K562 (cell line): ENCODE measurements at regions not wholly inside any gene's neighbourhood (a gene's known extent, or its start where the extent isn't known, plus 50 kb on each side); places are given as distances from the start of the nearest gene placed in this dataset.

Experiments
- ATAC-seq: fragments of 200-7000 bp; cut with Tn5 transposase; 3 replicates; pipeline ENCODE4 v1.9.1; 2020; ENCODE audit warnings: moderate library complexity
- BruUV-seq: library from RNA; stranded (reverse); fragments of 400-500 nt; replicated peaks from 2 replicates; lab custom pipeline; 2021; lab: Mats Ljungman, UMichigan
- CTCF ChIA-PET: fragments of 300-600 bp; formaldehyde crosslinking; extraction: SDS; loops from one replicate; lab custom pipeline; 2021; ENCODE audit warnings: low intra/inter-chr PET ratio; lab: Yijun Ruan, JAX
- POLR2A ChIA-PET: fragments of 300-600, 350-650 bp; sonication (Branson Sonifier 250); formaldehyde crosslinking; extraction: SDS; loops from one replicate; lab custom pipeline; 2021; ENCODE audit warnings: antibody characterized with exemption, inconsistent platforms; lab: Yijun Ruan, JAX
- DNase-seq, 4 experiments: peaks; one replicate each; pipeline versions ENCODE4 v3.0.0 to v3.0.0-alpha.2; 2011 to 2018; ENCODE audit warnings: low spot score in 3 of 4, mixed read lengths in 3 of 4; ENCODE audit errors: extremely low read depth in 1 of 4
- FAIRE-seq: peaks from 2 replicates; lab custom pipeline; 2011; peaks lifted over from hg19 to GRCh38; lab: Jason Lieb, UNC
- H2AFZ ChIP-seq: 2 replicates; pipeline ENCODE4 v1.6.0; 2011; ENCODE audit warnings: low read depth, low read length, control low read depth, inconsistent platforms
- H3K27ac ChIP-seq: fragments of 200-600 bp; 3 replicates; pipeline ENCODE4 v1.8.0; 2011; ENCODE audit warnings: low read depth, mild to moderate bottlenecking, control low read depth, inconsistent platforms, low read length, moderate library complexity, mixed read lengths; ENCODE audit errors: extremely low read depth
- H3K27me3 ChIP-seq, 2 experiments: fragments of 300-600 bp in 1 of 2; 2 replicates in 1 of 2; 3 replicates in 1 of 2; pipeline versions ENCODE4 v1.6.0 to v1.8.0; 2011; ENCODE audit warnings: inconsistent platforms in 2 of 2, low read length in 2 of 2, mild to moderate bottlenecking in 1 of 2, mixed read lengths in 1 of 2, moderate library complexity in 1 of 2; ENCODE audit not compliant: control insufficient read depth in 2 of 2, insufficient read depth in 2 of 2
- H3K36me3 ChIP-seq: fragments of 300-600 bp; 3 replicates; pipeline ENCODE4 v1.8.0; 2011; ENCODE audit warnings: mild to moderate bottlenecking, low read length, inconsistent platforms; ENCODE audit not compliant: control insufficient read depth, insufficient read depth
- H3K4me1 ChIP-seq, 2 experiments: fragments of 200-600 bp in 1 of 2; replicated peaks in 1 of 2; 2 replicates in 1 of 2; 3 replicates in 1 of 2; pipeline versions ENCODE4 v1.5.1 to v1.8.0; 2011; ENCODE audit warnings: inconsistent platforms in 2 of 2, low read length in 2 of 2, mild to moderate bottlenecking in 1 of 2, mixed read lengths in 1 of 2, moderate library complexity in 1 of 2; ENCODE audit not compliant: control insufficient read depth in 2 of 2, insufficient read depth in 2 of 2
- H3K4me2 ChIP-seq: 2 replicates; pipeline ENCODE4 v1.6.1; 2011; ENCODE audit warnings: low read length, control low read depth, inconsistent platforms, mixed read lengths; ENCODE audit not compliant: insufficient read depth
- H3K4me3 ChIP-seq: fragments of 200-600 bp; sonication (generic), shearing (Covaris generic); 2 replicates; pipeline ENCODE4 v1.5.1; 2016; ENCODE audit warnings: control low read depth, inconsistent platforms
- H3K79me2 ChIP-seq: fragments of 200-600 bp; 3 replicates; pipeline ENCODE4 v1.8.0; 2011; ENCODE audit warnings: low read length, inconsistent platforms; ENCODE audit not compliant: control insufficient read depth, insufficient read depth
- H3K9ac ChIP-seq, 2 experiments: 2 replicates each; pipeline versions ENCODE4 v1.6.0 to v1.6.1; 2011; ENCODE audit warnings: low read depth in 2 of 2, low read length in 2 of 2, control low read depth in 1 of 2, inconsistent platforms in 1 of 2, mild to moderate bottlenecking in 1 of 2, mixed read lengths in 1 of 2; ENCODE audit not compliant: insufficient read depth in 1 of 2
- H3K9me1 ChIP-seq: one replicate; pipeline ENCODE4 v1.6.0; 2011; ENCODE audit warnings: inconsistent platforms, mild to moderate bottlenecking, low read length, moderate library complexity; ENCODE audit not compliant: control insufficient read depth, insufficient read depth
- H3K9me3 ChIP-seq: replicated peaks from 2 replicates; pipeline ENCODE4 v1.5.1; 2011; ENCODE audit warnings: low read depth, low read length, inconsistent platforms; ENCODE audit not compliant: control insufficient read depth, insufficient read depth
- H4K20me1 ChIP-seq: replicated peaks from 2 replicates; pipeline ENCODE4 v1.6.1; 2011; ENCODE audit warnings: low read length, inconsistent platforms, mixed read lengths; ENCODE audit not compliant: control insufficient read depth, insufficient read depth
- CAMTA2 ChIP-seq: fragments of 250-450 bp; sonication (Bioruptor Pico); conservative IDR thresholded peaks from 2 replicates; pipeline ENCODE4 v1.5.1; 2022
- ELF4 ChIP-seq: fragments of 450-650 bp; formaldehyde crosslinking; IDR thresholded peaks from 2 replicates; pipeline ENCODE4 v1.4.0; 2022; ENCODE audit warnings: missing genetic modification characterization
- KLF6 ChIP-seq: fragments of 250-450 bp; sonication (Bioruptor Pico); IDR thresholded peaks from 2 replicates; pipeline ENCODE4 v1.4.0; 2020; ENCODE audit warnings: mild to moderate bottlenecking, moderate library complexity, borderline replicate concordance
- MEF2A ChIP-seq: IDR thresholded peaks from 2 replicates; pipeline ENCODE4 v1.6.1; 2011; ENCODE audit warnings: low read depth, mild to moderate bottlenecking, low read length, moderate library complexity; ENCODE audit not compliant: control insufficient read depth
- NCOR1 ChIP-seq: fragments of 450-650 bp; IDR thresholded peaks from 2 replicates; pipeline ENCODE4 v1.6.1; 2016; ENCODE audit warnings: mild to moderate bottlenecking, moderate library complexity
- PCBP2 ChIP-seq: fragments of 200-400 bp; formaldehyde crosslinking; IDR thresholded peaks from 2 replicates; pipeline ENCODE4 v1.6.1; 2018; ENCODE audit warnings: low read length, low read depth, mild to moderate bottlenecking, moderate library complexity; ENCODE audit not compliant: poor library complexity, severe bottlenecking
- TCF3 ChIP-seq: sonication (generic); formaldehyde crosslinking; IDR thresholded peaks from 2 replicates; pipeline ENCODE4 v1.4.0; 2020; ENCODE audit warnings: mild to moderate bottlenecking, missing genetic modification reagents
- U2AF1 ChIP-seq: fragments of 200-400 bp; formaldehyde crosslinking; optimal IDR thresholded peaks from 2 replicates; pipeline ENCODE3; 2017; ENCODE audit warnings: mild to moderate bottlenecking, low read depth, low read length, moderate library complexity
- ZBTB17 ChIP-seq: fragments of 450-650 bp; formaldehyde crosslinking; IDR thresholded peaks from 2 replicates; pipeline ENCODE4 v1.4.0; 2020; ENCODE audit warnings: mild to moderate bottlenecking
- ZNF140 ChIP-seq: fragments of 250-450 bp; sonication (Bioruptor Pico); IDR thresholded peaks from 2 replicates; pipeline ENCODE4 v1.8.0; 2021; ENCODE audit warnings: moderate library complexity, mild to moderate bottlenecking, inconsistent platforms
- ZNF77 ChIP-seq: fragments of 250-450 bp; sonication (Bioruptor Pico); IDR thresholded peaks from 2 replicates; pipeline ENCODE4 v1.5.0; 2020
- WGBS: fragments of 100-300 bp; shearing (Covaris generic); methylation state at CpG from one replicate; pipeline ENCODE4 v1.1.6; 2016; ENCODE audit warnings: low coverage, mixed read lengths; ENCODE audit not compliant: insufficient coverage; ENCODE audit errors: missing lambda C conversion rate; 5-methylcytosine and 5-hydroxymethylcytosine counted together
- in situ Hi-C: fragments of 300-500 bp; cut with MboI; formaldehyde crosslinking; loops from 4 replicates; pipeline ENCODE4 v1.15.0; 2018; ENCODE audit warnings: inconsistent platforms, mixed read lengths
- intact Hi-C: fragments of 100-400 bp; cut with micrococcal nuclease; formaldehyde crosslinking; loops from 2 replicates; pipeline ENCODE4 v1.14.2; 2022
- TF ChIP-seq, protein P1 (sequence below): fragments of 250-450 bp; sonication (Bioruptor Pico); IDR thresholded peaks from 2 replicates; pipeline ENCODE4 v1.8.0; 2022; ENCODE audit warnings: inconsistent platforms
- TF ChIP-seq, protein P2 (sequence below), 2 experiments: IDR thresholded peaks in 1 of 2; conservative IDR thresholded peaks in 1 of 2; 2 replicates each; pipeline ENCODE4 v1.6.1; 2016; ENCODE audit warnings: low read depth in 2 of 2, mild to moderate bottlenecking in 1 of 2, missing compliant biosample characterization in 1 of 2, missing genetic modification characterization in 1 of 2, moderate library complexity in 1 of 2
- TF ChIP-seq, protein P3 (sequence below), 2 experiments: fragments of 250-450 bp in 1 of 2; fragments of 450-650 bp in 1 of 2; sonication (Bioruptor Pico) in 1 of 2; IDR thresholded peaks; 2 replicates each; pipeline versions ENCODE4 v1.6.1 to v1.8.0; 2016 to 2021; ENCODE audit warnings: mild to moderate bottlenecking in 2 of 2, moderate library complexity in 2 of 2, missing compliant biosample characterization in 1 of 2, missing genetic modification characterization in 1 of 2

DNA sequence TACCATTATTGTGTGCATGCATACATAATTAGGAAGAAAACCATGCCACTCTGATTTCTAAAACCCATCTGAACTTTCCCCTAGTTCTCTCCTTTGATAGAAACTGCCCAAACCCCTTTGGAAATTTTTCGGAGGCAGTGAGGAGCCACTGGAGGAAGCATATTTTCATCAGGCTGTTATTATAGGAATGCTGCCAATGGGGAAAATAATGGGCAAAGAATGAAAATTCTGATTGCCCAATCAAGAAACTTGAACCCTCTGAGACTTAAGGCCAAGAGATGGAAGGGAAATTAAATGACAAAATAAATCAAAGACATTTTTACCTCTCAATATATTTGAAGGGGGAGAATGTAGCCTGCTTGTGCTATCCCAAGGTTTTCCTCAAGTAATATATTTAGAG lies 376.0 kb upstream of the PDZRN3 start:
- Histone ChIP-seq H3K4me2 (no peak overlapping the region), H3K36me3 (no peaks in the 10 kb centered on the region), H3K79me2 (no peaks in the 10 kb centered on the region), H3K27me3 (no peaks in the 10 kb centered on the region), H4K20me1 (no peaks in the 10 kb centered on the region), H2AFZ (no peak overlapping the region), H3K9ac (no peak overlapping the region), H3K9me1 (no peaks in the 10 kb centered on the region), H3K4me1 (no peaks in the 10 kb centered on the region), H3K27ac (no peak overlapping the region), H3K4me3 (no peak overlapping the region), H3K9me3 (no peaks in the 10 kb centered on the region)
- CTCF ChIA-PET, result no interaction called here
- intact Hi-C loops (no loop called here), in situ Hi-C loops (no loop called here)
- ATAC-seq, result no peak
- no peak for DNase-seq
- FAIRE-seq, result no peak
- POLR2A ChIA-PET, result interaction anchor here (0.6 kb wide), 1 partner anchor 1466 kb away, joined by 3 read pairs; no protein-coding TSS in a partner anchor
- 0% methylated on average over 1 of the region's 1 CpG for WGBS
- no TSS peak for BruUV-seq
- TF ChIP-seq ZNF140 (CRISPR knock-in tag) (no peak), ELF4 (CRISPR knock-in tag) (no peak), TCF3 (no peak), KLF6 (no peak), ZNF77 (CRISPR knock-in tag) (no peak), U2AF1 (no peak), CAMTA2 (CRISPR knock-in tag) (no peak), MEF2A (no peak), PCBP2 (no peak), ZBTB17 (CRISPR knock-in tag) (no peak), NCOR1 (no peak)
- TF ChIP-seq, protein P1, sequence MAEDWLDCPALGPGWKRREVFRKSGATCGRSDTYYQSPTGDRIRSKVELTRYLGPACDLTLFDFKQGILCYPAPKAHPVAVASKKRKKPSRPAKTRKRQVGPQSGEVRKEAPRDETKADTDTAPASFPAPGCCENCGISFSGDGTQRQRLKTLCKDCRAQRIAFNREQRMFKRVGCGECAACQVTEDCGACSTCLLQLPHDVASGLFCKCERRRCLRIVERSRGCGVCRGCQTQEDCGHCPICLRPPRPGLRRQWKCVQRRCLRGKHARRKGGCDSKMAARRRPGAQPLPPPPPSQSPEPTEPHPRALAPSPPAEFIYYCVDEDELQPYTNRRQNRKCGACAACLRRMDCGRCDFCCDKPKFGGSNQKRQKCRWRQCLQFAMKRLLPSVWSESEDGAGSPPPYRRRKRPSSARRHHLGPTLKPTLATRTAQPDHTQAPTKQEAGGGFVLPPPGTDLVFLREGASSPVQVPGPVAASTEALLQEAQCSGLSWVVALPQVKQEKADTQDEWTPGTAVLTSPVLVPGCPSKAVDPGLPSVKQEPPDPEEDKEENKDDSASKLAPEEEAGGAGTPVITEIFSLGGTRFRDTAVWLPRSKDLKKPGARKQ, result no peak
- TF ChIP-seq, protein P2, sequence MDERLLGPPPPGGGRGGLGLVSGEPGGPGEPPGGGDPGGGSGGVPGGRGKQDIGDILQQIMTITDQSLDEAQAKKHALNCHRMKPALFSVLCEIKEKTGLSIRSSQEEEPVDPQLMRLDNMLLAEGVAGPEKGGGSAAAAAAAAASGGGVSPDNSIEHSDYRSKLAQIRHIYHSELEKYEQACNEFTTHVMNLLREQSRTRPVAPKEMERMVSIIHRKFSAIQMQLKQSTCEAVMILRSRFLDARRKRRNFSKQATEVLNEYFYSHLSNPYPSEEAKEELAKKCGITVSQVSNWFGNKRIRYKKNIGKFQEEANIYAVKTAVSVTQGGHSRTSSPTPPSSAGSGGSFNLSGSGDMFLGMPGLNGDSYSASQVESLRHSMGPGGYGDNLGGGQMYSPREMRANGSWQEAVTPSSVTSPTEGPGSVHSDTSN (CRISPR knock-in tag; IDR thresholded peaks at IDR 0.05; ENCODE audit: low read depth), result no peak
- TF ChIP-seq, protein P2 (tag; conservative IDR thresholded peaks at IDR 0.05; ENCODE audit: low read depth), result no peak
- TF ChIP-seq, protein P3, sequence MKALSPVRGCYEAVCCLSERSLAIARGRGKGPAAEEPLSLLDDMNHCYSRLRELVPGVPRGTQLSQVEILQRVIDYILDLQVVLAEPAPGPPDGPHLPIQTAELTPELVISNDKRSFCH (CRISPR knock-in tag; IDR thresholded peaks at IDR 0.05), result no peak
- TF ChIP-seq, protein P3 (tag; IDR thresholded peaks at IDR 0.05), result no peak
